Endothelial cell of umbilical vein (primary cell): ENCODE measurements at regions not wholly inside any gene's neighbourhood (a gene's known extent, or its start where the extent isn't known, plus 50 kb on each side); places are given as distances from the start of the nearest gene placed in this dataset.

Experiments
- EZH2 ChIP-seq: IDR thresholded peaks from 2 replicates; pipeline ENCODE4 v1.6.1; 2012; ENCODE audit warnings: borderline replicate concordance, low read depth, mild to moderate bottlenecking, moderate library complexity, low read length, inconsistent platforms; ENCODE audit not compliant: severe bottlenecking
- POLR2AphosphoS5 ChIP-seq: IDR thresholded peaks from 2 replicates; pipeline ENCODE4 v1.6.1; 2012; ENCODE audit warnings: low read depth, mild to moderate bottlenecking, control low read depth, low read length, moderate library complexity; ENCODE audit not compliant: insufficient read depth
- TF ChIP-seq, protein P1 (sequence below), 2 donors: IDR thresholded peaks; 1 replicate in 1 of 2; 2 replicates in 1 of 2; pipeline ENCODE4 v1.5.1; 2011; ENCODE audit warnings: low read length in 2 of 2, mild to moderate bottlenecking in 2 of 2, moderate library complexity in 2 of 2, control low read depth in 1 of 2, inconsistent platforms in 1 of 2, low read depth in 1 of 2; ENCODE audit not compliant: insufficient read depth in 1 of 2; ENCODE audit errors: extremely low read depth in 1 of 2

DNA sequence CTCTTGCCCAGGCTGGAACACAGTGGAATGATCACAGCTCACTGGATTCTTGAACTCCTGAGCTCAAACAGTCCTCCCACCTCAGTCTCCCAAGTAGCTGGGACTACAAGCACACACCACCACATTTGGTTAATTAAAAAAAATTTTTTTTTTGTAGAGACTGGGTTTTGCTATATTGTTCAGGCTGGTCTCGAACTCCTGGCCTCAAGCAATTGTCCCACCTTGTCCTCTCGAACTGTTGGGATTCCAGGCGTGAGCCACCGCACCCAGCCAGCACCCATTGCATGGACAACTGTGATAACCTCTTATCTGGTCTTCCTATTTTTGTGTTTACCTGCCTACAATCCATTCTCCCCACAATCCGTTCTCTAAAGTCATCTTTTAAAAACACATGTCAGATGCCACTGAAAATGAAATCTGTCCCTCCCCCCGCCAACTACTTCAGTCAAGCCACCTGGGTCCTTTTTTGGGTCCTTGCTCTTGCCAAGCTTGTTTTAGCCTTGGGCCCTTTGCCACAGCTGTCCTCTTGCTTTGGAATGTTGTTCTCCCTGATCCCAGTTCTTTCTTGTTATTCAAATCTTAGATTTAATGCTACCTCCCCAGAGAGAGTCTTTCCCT is 250.5 kb downstream of the PIK3R1 start:
- TF ChIP-seq EZH2: no peak
- TF ChIP-seq, protein P1, sequence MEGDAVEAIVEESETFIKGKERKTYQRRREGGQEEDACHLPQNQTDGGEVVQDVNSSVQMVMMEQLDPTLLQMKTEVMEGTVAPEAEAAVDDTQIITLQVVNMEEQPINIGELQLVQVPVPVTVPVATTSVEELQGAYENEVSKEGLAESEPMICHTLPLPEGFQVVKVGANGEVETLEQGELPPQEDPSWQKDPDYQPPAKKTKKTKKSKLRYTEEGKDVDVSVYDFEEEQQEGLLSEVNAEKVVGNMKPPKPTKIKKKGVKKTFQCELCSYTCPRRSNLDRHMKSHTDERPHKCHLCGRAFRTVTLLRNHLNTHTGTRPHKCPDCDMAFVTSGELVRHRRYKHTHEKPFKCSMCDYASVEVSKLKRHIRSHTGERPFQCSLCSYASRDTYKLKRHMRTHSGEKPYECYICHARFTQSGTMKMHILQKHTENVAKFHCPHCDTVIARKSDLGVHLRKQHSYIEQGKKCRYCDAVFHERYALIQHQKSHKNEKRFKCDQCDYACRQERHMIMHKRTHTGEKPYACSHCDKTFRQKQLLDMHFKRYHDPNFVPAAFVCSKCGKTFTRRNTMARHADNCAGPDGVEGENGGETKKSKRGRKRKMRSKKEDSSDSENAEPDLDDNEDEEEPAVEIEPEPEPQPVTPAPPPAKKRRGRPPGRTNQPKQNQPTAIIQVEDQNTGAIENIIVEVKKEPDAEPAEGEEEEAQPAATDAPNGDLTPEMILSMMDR (IDR thresholded peaks at IDR 0.05; ENCODE audit: extremely low read depth in 1 of 2, insufficient read depth in 1 of 2, low read depth in 1 of 2, low read length in 2 of 2): no peak
- no peak for TF ChIP-seq POLR2AphosphoS5
